ENCODE measurements at regions not wholly inside any gene's neighbourhood (a gene's known extent, or its start where the extent isn't known, plus 50 kb on each side); places are given as distances from the start of the nearest gene placed in this dataset.

DNA sequence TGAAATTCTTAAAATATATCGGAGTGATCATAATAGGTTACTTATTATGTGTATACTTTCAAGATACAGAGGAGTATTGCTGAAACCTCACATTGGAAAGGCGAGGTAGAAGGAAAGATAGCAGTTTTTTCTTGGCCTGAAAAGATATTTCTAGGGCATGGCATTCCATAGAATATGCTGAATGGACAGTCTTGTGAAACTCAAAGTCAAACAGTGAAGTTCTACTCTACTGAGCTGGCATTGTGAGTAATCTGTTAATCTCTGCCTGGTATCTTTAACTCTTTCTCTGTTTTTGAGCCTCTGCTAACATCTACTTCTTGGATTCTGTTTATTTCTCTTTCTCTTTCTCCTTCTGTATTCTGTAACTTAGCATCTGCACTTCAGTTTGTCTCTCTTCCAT is 176.3 kb upstream of the ZBTB20 start:
- no peak for DNase-seq (ENCODE audit: low read depth in 4 of 4, low spot score in 2 of 4)

DNA sequence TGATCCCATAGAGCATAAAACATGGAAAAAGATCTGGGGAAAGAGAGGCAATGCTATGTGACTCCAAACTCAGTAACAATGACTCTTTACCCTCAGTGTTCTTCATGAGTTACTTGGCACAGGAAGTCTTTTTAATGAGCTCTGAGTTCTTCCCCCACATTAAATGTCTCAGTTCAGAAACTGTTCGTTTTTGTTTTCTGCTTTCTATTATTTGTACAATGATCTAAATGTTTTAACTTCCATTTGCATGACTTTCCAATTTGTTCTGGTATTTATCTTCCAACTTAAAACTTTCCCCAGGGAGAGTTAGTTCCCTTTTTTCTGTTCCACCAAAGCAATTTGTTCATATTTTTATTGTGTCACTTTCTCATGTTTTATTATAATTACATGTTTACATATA is 177.0 kb upstream of the ZBTB20 start:
- no peak for DNase-seq (ENCODE audit: low read depth in 4 of 4, low spot score in 2 of 4)

DNA sequence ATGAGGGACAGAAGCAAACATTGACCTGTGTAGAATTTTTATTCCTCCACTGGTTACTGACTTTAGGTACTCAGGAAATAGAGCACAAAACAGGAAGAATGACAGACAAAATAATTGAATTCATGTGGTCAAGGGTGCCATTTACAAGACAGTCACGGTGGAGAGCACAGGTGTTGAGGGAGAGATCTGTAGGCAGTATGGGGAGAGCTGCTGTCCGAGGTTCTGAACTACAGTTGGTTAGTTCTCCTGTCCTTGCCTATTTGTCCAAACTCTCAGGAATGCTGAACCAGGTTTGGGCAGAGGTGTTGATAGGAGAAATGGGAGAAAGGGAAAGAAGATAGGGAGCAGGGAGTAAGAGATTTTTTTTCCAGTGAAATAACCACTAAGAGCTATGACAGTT is 178.5 kb upstream of the ZBTB20 start:
- peak in 3 of 4 donors; percentile 11 to 48 (median 14) for DNase-seq (ENCODE audit: low read depth in 4 of 4, low spot score in 2 of 4)

DNA sequence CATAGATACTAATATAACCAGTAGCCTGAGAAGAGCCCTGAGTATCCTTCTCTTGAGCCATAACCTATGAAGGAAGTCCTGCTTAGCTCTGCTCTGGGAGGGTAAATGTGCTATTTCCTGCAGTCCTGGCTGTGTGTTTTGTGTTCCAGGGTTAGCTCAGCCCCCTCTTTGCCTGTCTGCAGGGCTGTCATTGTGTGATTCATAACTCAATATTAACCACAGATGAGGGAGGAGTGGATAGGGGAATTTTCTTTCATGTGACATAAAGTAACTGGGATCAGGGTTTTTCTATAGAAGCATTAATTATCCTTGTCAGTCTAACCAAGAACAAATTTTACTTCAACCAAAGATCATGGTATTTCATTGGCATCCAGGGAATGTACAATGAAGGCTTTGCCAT is 183.3 kb upstream of the ZBTB20 start:
- DNase-seq (ENCODE audit: low read depth in 4 of 4, low spot score in 2 of 4), result no peak

DNA sequence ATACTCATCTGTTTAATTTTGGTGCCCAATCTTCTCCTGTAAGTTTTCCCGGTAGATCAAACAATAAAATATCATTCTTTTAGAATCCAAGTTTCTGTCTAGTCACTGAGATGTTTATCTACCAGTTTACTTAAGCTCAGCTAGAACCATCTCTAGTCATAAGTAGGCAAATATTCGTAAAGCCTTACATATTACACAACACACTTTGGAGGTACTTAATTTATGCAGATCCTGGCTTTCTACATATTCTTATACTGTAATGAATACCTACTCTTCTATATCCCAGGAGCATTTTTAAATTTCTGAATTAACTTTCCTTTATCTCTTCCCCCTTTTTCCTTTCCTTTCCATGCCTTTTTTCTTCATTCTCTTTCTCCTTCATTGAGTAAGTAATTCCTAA is 185.9 kb upstream of the ZBTB20 start:
- no peak for DNase-seq (ENCODE audit: low read depth in 4 of 4, low spot score in 2 of 4)

DNA sequence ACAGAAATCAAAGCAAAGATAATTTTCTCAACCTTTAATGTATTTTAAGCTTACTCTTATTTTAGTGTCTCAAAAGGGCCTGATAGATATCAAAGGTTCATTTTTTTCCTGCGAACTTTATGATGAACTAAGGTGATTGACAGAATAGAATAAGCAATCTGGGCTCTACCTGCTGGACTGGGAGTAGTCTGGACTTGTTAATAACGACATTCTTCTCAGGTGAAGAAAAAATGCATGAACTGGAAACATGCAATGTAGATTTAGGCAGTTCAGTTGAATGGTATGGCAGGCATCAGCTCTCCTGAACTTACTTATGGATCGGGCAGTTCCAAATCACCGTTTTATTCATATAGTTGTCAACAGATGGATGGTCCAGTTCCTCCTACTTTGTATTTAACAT is 189.7 kb upstream of the ZBTB20 start:
- no peak for DNase-seq (ENCODE audit: low read depth in 4 of 4, low spot score in 2 of 4)

DNA sequence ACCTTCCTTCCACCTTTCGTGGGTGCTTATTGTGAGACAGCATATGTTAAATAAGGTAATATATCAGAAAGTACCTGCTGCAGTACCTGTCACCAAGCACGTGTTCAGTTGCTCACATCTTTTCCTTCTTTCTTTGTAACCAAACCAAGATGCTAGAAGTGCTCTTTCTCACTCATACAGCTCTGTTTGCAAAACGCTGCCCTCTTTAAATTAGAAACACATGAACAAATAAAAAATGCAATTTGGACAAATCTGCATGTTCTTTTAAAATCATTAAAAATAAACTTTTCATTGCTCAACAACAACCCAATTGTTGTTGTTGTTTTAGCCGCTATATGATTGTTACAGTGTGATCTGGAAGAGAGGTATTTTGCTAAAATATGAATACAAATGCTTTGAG is 193.5 kb upstream of the ZBTB20 start:
- no peak for DNase-seq (ENCODE audit: low read depth in 4 of 4, low spot score in 2 of 4)

DNA sequence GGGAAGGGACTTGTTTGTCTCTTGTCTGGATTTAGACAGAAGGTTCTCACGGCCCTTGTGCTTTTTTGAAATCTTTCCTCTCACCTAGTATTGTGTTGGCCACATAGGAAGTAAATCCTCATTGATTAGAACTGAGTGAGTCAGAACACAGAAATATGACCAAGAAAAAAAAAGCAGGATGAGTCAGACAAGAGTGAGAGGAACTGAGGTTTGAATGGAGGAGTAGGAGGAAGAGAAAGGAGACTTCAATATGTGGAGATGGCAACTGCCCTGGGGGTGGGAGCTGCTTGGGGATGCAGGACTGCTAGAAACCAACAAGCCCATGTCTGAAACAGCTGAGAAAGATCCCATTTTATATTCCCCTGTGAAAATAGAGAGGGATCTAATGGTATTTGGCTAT is 194.1 kb upstream of the ZBTB20 start:
- no peak for DNase-seq (ENCODE audit: low read depth in 4 of 4, low spot score in 2 of 4)

DNA sequence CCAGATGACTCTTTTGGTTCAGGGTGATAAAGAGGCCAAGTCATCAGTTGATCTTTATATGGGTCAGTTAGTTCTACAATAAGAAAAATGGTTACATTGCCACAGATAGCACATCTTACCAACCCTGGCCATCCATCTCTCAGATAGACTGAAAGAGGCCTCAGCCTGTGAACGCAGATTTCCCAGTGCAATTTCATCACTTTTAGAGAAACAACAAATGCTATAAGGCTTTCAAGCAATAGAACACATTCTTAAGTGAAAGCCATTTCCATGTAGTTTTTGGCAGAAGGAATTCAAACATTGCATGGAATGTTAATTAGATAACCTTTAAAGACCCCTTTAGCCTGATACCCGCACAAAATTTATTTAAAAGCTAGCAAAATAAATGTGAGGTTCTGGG is 200.6 kb upstream of the ZBTB20 start:
- no peak for DNase-seq (ENCODE audit: low read depth in 4 of 4, low spot score in 2 of 4)

DNA sequence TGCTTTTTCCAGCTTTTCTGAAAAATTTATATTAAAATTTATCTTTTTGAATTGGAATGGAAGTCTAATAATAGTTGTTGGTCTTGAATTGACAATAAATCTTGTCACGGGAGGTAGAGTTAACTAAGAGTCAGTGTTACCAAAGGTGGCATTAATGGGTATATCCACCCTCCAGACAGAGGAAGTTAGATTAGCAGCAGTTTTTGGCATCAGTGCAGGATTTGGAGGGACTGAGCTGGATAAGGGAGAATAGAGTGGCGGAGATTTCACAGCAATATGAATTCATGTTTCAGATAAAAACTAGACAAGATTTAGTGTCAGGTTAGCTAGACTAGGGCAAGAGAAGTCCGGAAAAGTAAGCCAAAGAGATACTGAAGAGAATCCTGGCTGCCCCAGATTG is 201.3 kb upstream of the ZBTB20 start:
- DNase-seq (ENCODE audit: low read depth in 4 of 4, low spot score in 2 of 4), result no peak

DNA sequence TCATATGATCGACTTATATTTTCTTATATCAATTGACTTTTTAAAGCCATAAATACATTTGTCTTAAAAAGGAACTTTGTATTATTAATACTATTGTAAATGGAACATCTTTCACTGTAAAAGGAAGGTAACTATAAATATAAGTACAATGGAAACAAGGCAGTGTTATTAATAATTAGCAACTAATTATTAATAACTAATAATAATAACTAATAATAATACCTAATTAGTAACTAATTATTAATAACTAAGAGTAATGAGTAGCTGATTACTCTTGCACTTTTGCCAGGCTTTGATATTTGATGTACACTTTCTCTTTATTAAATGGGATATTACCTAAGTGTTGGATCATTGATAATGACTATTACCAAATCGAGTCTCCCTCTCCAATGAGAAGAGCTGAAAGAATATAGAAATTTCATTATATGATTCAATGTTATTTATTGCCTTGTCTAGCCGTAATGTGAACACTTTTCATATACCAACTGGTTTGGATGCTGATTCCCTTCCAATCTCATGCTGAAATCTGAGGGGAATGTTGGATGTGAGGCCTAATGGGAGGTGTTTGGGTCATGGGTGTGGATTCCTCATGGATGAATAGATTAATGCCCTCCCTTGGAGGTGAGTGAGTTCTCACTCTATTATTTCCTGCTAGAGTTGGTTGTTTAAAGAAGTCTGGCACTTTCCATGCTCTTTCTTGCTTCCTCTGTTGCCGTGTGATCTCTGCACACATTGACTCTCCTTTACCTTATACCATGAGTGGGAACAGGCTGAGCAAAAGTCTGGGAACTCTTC is 202.1 kb upstream of the ZBTB20 start:
- no peak for DNase-seq (ENCODE audit: low read depth in 4 of 4, low spot score in 2 of 4)

DNA sequence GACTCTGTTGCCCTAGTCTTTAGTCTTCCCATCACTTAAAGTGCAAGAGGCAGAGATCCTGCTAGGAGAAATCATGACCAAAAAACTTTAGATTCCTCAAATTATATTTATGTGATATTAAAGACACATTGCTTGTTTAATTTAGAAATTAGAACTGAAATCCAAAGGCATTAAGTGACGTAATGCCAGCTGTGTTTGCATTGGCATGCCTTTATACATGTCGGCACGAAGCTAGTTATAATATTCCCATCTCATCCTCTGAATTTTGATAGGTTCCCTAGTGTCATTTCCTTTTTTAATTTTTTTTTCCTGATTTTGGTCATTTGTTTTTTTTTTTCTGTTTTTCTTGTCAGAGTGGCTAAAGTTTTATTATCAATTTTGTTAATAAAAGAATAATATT is 203.5 kb upstream of the ZBTB20 start:
- DNase-seq (ENCODE audit: low read depth in 4 of 4, low spot score in 2 of 4), result no peak

DNA sequence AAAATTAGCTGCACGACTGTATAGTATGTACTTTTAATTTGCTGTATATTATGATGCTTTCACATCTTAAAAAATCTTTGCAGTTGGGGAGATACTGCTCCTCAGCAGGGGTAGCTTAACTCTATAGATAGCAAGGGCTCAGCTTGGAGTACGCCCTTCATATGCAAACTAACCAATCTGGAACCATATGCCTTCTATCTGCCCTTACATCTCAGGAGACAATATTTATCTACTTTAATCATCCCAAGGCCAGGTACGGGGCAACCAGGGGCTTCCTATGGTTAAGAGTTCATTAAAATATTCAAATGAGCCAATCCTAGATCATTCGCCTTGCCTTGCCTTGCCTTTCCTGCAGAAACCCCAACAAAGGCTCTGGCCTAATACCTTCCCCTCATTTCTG is 204.1 kb upstream of the ZBTB20 start:
- DNase-seq (ENCODE audit: low read depth in 4 of 4, low spot score in 2 of 4), result no peak

DNA sequence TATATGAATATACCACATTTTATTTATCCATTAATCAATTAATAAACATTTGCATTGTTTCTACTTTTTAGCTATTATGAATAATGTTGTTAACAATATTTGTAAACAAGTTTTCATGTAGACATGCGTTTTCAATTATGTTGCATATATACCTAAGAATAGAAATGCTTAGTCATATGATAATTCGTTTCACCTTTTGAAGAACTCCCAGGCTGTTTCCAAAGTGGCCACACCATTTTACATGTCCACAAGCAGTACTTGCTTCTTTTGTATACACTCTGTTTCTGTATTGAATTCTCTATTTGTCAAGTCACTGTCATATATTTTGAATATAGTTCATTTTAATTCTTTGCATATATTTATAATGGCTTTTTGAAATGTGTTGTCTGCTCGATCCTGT is 206.9 kb upstream of the ZBTB20 start:
- no peak for DNase-seq (ENCODE audit: low read depth in 4 of 4, low spot score in 2 of 4)

DNA sequence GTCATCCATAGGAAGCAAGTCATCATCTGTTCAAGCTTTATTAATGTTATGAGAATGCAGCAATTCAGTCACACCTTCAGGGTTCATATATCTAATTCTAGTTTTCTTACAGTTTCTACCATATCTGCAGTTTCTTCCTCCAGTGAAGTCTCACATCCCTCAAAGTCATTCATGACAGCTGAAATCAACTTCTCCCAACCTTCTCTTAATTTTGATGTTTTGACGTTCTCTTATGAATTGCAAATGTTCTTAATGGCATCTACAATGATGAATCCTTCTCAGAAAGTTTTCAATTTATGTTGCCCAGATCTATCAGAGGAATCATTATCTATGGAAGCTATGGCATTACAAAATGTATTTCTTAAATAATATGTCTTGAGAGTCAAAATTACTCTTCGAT is 210.4 kb upstream of the ZBTB20 start:
- DNase-seq (ENCODE audit: low read depth in 4 of 4, low spot score in 2 of 4), result no peak

DNA sequence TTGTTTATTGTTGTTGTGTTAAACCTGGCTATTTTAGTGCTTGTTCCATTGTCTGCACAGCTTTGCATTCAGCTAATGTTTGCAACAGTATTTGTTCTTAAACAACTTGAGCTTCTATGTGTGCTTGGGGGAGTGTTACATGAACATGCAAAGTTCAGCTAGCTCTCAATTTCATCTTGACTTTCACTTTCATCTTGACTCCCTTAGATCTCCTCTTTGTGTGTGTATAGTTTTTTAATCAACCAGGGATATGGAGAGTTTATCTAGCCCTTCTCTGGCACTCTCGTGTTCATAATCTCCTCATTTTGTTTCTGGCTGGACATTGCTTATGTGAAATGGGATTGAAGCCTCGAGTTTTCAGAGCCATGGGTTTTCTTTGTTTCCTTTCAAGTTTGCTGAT is 212.4 kb upstream of the ZBTB20 start:
- DNase-seq (ENCODE audit: low read depth in 4 of 4, low spot score in 2 of 4), result no peak

DNA sequence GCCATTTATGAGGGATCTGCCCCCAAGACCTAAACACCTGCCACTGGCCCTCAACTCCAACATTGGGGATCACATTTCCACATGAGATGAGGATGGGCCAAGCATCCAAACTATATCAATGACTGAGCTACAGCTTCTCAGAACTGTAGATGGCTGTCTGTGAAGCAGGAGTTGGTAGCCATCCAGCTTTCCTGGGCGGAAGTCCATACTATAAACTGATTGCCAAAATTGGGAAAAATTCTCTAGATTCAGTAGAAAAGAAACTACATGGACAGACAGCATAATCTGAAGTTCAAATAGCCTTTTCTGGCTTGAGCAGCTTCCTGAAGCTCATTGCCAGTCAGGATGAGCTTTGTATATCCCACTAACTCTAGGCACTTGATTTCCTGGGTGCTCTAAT is 214.7 kb upstream of the ZBTB20 start:
- no peak for DNase-seq (ENCODE audit: low read depth in 4 of 4, low spot score in 2 of 4)

DNA sequence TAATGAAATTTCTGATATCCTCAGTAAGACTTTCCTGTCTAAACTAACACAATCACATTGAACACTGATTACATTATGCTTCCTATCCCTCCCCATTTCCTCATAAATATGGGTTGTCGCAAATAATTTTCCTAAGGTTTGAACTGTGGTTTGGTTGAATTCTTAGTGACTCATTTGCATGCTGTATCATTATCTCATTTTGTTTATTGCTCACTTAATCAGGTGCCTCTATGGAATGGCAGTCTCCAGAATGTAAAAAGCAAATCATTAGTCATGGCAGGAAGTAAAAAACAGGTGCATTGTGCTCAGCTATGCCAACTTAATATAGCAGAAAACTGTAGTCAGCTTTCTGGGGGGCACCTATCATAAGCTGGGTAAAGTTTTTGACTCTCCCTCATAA is 216.0 kb upstream of the ZBTB20 start:
- DNase-seq (ENCODE audit: low read depth in 4 of 4, low spot score in 2 of 4), result no peak

DNA sequence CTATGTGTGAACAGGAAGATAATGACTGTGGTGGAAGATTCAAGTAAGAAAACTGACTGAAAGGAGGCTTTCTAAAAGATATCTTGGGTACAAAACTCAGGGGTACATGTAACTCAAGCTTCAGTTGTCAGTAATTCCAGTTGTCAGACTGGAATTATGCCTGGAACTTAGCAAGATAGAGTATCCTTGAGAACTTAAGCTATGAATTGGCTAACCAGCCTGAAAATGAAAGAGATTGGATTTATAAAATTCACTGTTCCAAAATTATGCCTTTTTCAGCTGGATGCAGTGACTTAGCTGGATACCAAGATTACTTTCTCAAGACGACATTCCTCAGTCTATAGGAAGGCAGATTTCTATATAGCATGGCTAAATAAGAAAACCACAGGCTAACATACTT is 221.9 kb upstream of the ZBTB20 start:
- DNase-seq (ENCODE audit: low read depth in 4 of 4, low spot score in 2 of 4), result no peak

DNA sequence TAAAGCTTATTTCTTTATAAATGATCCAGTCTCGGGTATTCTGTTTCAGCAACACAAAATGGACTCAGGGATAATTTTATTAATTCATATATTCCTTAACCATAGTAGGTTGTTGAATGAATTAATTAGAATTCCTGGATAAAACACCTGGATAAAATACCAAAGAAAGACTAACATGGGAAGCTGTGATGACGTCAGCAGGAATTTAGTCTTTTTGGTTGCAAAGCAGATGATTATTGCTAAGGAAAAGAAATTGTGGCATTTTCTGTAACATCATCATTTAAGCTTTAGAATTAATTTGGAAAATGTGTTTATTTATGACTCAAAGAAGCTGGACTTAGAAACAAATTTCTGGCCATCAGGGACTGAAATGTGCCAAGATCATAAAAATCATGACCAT is 228.3 kb upstream of the ZBTB20 start:
- DNase-seq (ENCODE audit: low read depth in 4 of 4, low spot score in 2 of 4), result no peak

DNA sequence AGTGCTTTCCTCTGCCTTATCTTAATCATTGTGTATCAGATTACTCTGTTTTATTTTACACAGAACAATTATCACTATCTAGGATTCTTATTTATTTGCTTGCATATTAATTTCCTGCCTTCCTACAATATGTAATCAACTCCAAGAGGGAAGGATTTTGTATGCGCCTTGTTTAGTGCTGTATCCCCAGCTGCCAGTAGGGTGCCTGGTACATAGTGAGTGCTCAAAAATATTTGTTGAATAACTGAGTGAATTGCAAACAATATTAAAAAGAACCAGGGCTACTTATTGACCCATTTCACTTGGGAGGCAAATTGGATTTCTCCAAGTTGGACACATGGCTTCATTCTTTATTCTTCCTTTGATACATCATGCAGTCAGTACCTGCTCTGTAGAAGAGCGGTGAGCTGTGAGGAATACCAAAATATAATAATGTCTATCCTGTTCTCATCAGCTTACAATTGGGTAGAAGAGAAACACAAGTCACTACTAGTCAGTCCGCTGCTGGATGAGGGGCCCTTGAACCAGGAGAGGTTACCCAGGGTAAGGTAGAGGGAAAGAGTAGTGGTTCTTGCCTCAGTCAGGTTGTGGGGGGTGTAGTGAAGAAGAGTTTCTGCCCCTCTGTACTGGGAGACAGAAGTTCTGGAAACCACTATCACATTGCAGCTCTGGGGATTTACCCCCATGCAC is 233.9 kb upstream of the ZBTB20 start:
- DNase-seq (ENCODE audit: low read depth in 4 of 4, low spot score in 2 of 4), result no peak

DNA sequence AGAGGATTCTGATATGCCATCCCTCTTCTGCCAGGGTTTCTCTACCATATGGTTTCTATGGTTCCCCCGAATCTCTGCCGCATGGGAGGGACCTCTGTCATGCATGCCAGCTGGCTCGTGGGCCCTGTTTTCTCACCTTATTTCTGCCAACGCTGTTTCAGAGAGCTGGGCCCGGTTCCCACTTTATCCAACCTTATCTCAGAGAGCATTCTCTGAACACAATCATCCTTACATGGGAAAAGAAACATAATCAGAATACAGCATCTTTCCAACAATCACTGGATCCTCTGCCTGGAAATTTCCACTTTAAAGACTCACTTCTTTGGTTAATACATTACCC is 234.5 kb upstream of the ZBTB20 start:
- DNase-seq (ENCODE audit: low read depth in 4 of 4, low spot score in 2 of 4), result no peak

DNA sequence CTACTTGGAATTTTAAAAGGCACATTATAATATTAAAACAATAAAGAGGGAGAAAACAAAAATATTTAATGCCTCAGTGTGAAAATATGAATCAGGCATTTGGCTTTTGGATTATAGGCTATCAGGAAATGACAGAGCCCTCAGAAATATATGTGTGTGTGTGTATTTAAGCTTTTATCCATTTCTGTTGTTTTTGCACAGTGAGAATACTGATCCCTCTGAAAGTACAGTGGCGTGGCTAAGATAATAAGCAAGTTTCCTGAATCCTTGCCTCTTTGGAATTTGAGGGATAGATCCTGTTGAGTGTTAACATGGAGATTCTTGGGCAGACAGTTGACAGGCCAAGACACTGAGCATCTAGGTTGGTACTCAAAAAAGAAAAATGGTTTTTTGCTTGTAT is 234.8 kb upstream of the ZBTB20 start:
- no peak for DNase-seq (ENCODE audit: low read depth in 4 of 4, low spot score in 2 of 4)

All from left renal cortex interstitium (tissue), 4 donors.